GM18520 (cell line): ENCODE measurements at regions not wholly inside any gene's neighbourhood (a gene's known extent, or its start where the extent isn't known, plus 50 kb on each side); places are given as distances from the start of the nearest gene placed in this dataset.
"Not testable (repeated sequence)": the region's sequence is repeated elsewhere in the genome, so short reads cannot be mapped to it uniquely, and the experiment has no call there.

Experiments
- ATAC-seq: cut with Tn5 transposase; IDR thresholded peaks from one replicate; pipeline ENCODE4 v1.9.1; 2021; ENCODE audit not compliant: unreplicated experiment

DNA sequence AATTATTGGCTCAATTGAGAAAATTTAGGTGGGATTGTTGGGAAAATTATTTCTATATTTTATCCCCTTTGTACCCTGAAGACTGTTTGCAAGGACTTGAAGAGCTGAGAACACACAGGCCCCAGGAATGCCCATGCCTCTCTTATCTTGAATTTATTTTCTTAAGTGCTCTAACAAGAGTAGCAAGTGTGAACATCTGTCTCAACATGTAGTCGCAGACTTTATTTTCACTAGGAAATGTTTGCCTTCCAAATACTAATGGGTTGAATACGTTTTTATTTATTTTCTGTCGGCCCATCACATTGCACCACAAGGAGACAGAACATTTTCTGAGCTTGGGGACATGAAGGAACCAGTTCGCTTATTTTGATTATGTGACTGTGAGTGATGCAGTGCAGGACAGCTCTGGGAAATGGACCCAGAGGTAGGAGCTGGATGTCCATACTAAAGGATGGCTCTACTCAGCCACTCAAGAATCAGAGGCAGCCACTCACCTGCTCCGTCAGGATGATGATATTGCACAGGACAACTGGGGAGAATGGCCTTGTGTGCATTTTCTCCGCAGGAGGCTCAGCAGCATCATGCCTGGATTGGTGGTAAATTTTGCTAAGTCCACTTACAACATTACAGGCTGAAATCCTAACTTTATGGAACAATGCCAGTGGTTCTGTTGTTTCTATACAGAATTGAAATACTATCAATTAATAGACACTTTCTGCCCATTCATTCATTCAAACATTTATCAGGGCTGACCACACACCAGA lies 332.7 kb downstream of the FGFR2 start:
- no peak for ATAC-seq

DNA sequence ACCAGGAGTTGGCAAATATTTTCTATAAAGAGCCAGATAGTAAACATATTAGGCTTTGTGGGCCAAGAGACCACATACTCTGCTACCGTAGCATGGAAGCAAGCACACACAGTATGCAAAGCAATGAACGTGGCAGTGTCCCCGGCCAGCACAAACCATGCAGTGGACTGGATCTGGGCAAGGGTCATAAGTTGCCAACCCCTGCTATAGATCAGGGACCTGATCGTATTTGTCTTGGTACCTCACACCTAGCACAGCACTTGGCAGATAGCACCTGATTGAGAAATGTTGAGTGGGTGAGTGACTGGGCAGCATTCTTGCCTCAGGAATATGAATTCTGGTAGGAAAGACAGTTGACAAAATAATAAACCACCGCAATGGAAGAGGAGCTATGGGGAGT lies 331.9 kb downstream of the FGFR2 start:
- no peak for ATAC-seq

DNA sequence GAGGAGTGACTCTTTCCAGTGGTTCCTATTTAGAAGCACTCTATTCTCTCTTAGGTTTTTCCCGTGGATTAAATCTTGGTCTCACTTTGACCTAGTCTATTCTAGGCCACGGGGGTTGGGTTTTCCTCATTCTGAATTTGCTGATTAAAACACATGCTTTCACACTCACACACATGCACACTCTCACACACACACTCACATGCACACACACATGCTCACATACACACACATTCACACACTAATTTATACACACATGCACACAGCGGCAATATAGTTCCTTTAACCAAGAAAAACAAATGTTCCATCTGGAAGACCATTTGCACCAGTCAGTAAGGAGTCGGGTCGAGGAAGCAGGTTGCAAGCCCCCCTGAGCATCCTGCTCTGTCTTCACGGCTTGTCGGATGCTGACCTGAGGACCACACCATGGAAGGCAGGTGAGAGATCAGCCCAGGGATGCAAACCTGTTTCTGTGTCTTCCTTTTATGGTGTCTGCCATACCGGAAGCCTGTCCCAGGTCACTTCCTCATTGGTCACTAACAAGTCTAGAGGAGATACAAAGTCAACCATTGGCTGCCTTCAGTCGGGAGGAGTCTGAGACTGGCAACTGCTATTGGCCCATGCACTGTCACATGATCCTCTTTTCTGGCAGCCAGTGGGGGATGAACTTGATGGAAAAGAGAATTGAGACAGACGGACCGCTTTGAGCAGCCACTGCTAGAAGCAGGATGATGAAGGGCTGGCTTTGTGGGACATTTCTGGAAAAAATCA lies 330.8 kb downstream of the FGFR2 start:
- no peak for ATAC-seq

DNA sequence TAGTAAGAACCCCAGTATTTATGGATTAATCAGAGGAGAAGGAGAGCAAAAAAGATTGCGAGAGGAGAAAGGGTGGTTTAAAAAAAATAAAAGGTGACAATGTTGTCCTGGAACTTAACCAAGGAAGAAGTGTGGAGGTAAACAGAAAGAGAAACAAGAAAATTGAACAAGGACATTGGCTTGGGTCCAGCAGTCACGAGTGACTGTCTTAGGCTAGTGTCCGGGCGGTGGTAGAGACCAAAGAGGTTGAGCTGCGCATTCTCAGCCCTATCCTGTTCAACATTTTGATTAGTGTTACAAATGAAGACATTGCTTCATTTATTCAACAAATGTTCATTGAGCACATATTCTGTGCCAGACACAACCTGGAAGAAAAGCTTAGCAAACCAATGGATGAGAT lies 329.9 kb downstream of the FGFR2 start:
- no peak for ATAC-seq

DNA sequence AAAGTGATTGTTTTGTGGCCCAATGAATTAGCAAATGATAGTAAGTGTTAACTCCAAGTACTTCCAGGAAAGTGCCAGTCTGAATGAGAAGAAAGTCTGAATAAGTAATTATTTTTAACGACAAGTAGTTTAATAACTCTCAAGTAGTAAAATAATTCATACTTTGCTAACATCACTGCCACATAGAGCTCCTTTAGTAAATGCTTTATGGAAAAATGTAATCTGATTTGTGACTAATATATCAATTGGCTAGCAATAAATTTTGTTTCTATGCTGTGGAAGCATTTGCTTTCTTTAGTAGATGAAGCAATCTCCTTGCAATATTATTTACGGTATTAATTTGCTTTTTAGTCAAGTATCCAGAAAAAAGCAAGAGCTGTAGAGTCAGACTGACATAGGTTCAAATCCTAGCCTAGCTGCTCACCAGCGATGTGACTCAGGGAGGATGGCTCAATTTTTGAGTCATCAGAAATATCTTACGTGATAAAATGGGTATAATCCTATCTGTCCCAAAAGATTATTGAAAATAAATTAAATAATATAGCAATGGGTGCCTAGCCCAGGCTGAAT lies 329.3 kb downstream of the FGFR2 start:
- ATAC-seq = no peak

DNA sequence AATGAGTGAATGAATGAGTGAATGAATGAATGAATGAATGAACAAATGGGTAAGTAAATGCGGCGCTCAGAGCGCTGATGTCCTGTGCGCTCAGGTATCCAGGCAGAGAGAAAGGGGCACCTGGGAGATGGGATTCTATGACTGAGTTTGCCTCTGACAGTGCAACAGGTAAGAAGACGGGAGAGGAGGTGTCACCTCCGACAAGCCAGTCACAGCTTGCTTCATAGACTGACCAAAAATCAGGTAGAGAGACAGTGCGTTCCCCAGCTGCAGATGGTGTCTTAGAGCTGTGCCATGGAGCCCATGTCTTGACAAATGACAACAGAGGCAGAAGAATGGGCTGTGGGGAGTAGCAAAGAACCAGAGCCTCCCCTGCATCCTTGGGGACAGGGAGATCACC lies 327.3 kb downstream of the FGFR2 start:
- no peak for ATAC-seq

DNA sequence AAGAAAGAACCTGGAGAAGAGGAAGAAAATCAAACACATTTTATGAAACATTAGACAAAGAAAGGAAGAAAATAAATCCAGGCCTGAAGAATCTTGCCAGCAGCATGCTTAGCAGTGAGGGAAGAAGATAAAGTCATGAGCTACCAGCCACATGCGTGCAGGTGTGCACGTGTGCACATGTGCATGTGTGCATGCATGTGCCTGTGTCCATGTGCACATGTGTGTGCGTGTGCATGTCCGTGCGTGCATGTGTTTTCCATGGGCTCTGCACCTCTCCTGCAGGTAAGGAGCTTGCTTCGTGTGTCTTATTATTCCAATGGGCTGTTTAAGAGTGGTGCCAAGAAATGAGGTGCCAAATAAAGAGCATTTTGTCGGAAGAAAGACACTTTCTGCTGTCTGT lies 322.2 kb downstream of the FGFR2 start:
- no peak for ATAC-seq

DNA sequence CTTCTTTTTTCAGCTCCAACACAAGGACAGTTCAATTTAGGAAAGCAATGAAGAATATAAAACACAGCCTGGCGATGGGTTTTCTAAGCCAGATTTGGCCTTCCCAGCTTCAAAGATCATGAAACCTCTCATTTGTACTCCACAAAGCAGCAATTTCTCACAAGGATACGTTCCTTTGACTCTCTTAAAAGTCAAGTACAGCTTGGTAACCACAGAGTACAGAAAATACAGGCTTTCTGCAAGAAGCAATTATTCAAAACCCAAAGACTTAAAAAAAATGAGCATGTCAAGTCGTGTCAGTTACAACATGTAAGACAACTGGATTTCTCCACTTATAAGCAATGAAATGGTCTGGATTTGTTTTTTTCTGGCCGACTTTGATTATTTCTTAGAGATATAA lies 321.4 kb downstream of the FGFR2 start:
- no peak for ATAC-seq

DNA sequence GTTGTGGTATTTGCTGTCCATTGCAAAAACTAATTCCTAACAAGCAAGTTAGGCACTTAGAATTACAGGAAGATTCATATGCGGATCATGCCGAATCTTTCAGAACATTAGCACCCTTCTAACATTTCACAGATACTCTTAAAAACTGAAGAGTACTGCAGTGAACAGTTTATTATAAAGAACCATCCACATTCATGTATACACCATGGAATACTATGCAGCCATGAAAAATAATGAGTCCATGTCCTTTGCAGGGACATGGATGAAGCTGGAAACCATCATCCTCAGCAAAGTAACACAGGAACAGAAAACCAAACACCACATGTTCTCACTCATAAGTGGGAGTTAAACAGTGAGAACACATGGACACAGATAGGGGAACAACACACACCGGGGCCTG lies 319.9 kb downstream of the FGFR2 start:
- not testable (repeated sequence) for ATAC-seq

DNA sequence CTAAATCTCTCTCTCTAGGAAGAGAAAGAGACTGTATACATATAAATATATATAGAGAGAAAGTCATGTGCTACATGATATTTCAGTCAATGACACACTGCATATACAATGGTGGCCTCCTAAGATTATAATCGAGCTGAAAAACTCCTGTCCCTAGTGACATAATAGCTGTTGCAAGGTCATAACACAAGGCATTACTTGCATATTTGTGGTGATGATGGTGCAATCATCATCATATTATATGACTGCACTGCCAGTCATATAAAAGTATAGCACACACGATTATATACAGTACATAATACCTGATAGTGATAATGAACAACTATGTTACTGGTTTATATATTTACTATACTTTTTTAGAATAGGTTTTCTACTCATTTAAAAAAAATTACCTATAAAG lies 316.7 kb downstream of the FGFR2 start:
- ATAC-seq = no peak

DNA sequence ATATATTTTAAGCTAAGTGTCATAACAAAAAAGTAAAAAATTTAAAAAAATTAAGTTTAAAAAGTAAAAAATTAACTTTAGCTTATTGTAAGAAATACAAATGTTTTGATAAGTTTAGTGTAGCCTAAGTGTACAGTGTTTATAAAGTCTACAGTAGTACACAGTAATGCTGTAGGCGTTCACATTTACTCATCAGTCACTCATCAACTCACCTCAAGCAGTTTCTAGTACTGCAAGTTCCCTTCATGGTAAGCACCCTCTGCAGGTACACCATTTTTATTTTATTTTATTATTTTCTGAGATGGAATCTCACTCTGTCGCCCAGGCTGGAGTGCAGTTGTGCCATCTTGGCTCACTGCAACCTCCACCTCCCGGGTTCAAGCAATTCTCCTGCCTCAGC lies 316.0 kb downstream of the FGFR2 start:
- no peak for ATAC-seq

DNA sequence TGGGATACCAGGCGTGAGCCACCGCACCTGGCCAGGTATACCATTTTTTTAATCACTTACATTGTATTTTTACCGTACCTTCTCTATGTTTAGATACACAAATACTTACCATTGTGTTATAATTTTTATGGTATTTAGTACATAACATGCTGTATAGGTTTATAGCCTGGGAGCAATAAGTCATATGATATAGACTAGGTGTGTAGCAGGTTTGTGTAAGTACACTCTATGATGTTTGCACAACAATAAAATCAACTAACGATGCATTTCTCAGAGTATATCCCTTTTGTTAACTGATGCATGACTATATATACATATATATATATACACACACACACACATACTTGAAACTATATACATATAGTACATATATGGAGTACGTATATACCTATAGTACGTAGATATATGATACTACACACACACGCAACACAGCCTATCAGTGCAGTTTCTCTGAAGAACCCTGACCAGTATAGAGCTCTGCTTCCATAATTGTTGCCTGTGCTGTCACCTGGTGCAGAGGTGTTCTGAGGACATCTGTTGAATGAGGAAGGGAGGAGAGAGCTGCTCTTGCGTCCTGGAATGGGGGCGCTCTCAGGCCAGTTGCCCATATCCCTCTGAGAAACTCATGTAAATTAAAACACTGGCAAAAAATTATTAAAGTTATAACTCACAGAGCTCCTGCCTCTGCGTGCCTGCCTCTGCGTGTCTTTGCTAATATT lies 315.3 kb downstream of the FGFR2 start:
- no peak for ATAC-seq

DNA sequence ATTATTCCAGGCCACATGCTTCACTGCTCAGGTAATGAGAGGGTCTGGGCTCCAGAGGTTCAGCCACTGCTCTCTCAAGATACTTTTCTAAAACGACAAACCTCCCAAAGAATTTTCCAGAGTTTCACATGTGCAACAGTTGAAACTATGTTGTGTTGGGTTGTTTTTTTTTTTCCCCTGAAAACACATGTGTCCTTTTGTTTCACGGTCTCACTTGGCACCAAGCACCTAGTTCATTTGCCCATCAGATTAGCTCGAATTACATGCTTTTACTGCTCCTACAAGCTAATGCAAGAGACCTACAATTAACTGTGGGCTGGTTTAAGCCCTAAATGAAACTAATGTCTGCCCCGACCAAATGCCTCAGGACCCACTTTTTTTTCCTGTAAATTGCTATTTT lies 313.3 kb downstream of the FGFR2 start:
- no peak for ATAC-seq

DNA sequence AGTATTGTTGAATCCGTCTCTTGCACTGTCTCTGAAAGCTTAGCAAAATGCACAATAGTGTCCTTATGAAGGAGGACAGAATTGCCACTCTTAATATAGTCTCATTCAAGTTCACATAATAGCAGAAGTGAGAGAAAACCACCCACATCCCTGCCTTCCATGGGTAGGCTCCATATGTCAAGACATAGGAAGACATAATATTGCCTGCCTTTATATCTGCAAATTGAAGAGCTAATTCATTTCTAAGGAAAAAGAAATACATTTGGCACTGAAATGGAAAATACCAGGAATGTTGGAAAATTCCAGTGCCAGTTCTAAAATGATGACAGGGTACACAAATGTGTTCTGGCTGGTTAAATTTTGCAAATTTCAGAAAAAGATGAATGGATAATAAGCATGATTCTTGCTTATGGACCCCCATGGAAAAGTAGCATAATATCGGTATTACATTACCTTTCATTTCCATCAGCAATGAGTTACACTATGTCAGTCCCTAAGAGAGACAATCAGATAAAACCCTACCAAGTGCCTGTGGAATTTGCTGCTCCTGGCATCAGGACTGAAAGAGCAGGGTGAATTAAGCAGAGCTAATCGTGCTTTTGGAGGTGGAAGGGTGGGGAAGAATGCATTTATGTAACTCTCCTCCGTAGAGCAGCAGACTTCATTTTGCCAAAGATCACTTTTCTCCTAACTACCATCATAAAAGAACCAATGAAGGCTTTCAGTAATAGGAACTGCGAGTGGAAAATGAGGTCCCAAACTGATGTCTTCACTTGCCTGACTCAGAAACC lies 312.6 kb downstream of the FGFR2 start:
- ATAC-seq = no peak

DNA sequence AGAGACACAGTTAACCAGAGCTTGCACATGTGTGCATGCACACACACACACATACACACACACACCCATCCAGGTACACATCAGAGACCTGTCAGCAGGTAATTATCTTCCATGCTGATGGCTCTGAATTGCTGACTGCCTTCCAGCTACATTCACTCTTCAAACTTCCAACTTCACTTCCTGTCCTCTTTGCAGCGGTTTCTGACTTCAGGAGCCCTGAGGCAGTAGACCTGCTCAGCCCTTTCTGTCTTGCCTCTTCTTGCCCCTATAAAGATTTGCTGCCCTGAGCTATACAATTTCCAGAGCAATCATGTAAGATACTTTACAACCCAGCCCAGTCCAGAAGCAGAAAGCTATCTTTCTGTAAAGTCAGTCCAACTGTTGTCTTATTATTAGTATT lies 310.2 kb downstream of the FGFR2 start:
- no peak for ATAC-seq

DNA sequence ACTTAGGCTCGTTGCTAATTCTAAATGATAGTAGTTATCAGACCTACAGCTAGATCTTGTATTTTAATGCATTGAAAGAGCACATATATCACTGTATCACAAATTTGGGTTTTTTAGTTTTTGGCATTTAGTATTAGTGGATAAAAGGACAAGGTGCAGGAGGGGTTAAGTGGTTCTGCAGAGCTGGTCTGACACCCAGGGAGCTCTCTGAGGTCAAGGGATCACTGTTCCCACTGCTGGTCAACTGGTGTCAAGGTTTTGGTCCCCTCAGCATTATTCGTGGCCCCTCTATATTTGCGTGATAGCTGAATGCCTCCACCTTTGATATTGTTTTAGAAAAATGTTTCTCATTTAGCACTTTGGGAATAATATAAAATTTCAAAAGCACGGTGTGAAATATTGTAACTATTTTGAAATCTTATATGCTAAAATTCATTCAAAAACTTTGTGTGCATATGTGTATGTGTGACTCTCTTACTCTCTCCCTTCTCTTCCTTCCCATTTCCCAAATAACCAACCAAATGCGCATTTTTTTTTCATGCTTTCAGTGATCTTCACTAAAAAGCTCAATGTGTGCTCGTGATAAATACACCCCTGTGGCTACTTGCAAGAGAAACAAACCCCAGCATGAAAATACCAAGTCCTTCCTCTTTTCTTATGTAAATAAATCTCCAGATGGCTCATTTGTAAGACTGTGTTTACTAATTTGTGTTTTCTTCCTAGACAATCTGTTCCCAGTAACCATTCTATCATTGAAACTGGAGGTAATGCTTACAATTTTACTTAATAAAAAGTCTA lies 309.2 kb downstream of the FGFR2 start:
- no peak for ATAC-seq

DNA sequence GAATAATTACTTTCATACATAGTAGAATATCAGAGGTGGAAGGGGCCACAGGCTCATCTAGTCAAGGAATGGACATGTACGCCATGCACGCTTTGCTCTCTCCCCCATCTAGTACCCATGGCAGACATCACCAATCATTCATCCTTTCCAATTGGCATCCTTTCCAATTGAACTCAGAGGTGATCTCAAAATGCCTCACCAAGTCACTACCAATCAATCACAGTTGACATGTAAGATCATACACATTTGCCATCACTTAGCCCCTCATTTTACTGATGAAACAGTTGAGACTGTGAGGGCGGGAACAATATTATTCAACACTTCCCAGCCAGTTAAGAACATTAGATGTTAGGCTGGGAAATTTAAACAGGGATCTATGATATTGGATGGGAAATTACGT lies 308.4 kb downstream of the FGFR2 start:
- ATAC-seq = no peak

DNA sequence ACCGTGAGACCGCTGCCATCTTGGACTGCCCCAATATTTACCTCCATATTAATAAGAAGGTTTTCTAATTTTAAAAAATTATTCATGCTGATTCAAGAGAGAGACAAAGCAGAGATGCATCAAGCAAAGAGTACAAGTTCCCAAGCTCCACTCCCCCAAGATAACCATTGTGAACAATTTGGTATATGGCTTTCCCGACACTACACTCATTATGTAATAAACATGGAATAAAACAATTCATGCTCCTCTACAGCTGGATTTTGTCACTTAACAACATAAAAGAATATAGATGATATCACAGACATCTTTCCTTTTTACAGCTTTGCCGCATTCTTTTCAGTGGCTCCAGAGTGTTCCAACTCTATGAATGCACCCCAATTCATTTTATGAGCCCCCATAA lies 307.6 kb downstream of the FGFR2 start:
- no peak for ATAC-seq

DNA sequence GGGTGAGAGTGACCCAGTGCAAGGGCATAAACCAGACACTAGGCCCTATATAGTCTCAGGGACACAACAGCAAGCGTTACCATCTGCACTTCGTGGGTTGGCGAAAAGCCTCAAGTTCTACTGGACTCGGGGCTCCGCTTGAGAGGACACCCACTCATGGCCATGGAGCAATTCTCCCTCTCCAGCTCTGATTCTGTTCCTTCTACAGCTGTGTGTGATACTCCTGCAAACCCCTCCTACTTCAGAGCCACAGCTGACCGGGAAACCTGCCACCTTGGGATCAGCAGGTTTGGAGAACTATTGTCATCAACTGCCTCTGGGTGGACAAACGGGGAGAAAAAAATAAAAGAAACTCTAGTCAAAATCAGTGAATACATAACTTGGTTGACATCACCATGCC lies 306.9 kb downstream of the FGFR2 start:
- ATAC-seq = no peak

DNA sequence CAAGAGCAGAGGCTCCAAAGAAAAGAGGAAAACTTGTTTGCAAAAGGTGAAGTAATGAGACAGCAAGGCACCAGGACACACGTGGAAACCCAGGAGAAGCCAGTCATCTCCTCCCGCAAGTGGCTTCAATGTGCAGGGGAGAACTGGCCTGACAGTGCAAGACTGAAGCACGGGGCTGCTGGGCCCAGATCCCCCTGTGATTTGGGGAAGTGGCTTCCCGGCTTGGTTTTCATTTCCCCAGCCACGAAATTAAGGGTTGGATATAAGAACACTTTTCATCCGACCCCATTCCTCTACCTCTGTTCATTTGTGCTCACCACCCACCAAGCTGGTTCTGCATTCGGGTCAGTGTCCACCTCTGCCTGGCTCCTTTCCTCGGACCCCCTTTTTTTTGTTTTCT lies 306.4 kb downstream of the FGFR2 start:
- ATAC-seq = no peak
